Esophagus muscularis mucosa (tissue), 4 donors: ENCODE measurements at regions not wholly inside any gene's neighbourhood (a gene's known extent, or its start where the extent isn't known, plus 50 kb on each side); places are given as distances from the start of the nearest gene placed in this dataset.

Experiments
- EP300 ChIP-seq: sonication (generic); formaldehyde crosslinking; IDR thresholded peaks from one replicate; pipeline ENCODE4 v1.6.1; 2017; ENCODE audit warnings: antibody characterized with exemption
- POLR2AphosphoS5 ChIP-seq, 2 donors: sonication (generic); formaldehyde crosslinking; IDR thresholded peaks; one replicate each; pipeline ENCODE4 v1.6.1; 2017; ENCODE audit warnings: antibody characterized with exemption in 2 of 2
- TF ChIP-seq, protein P1 (sequence below), 3 experiments: fragments of 200-600 bp in 2 of 3; fragments of 450-650 bp in 1 of 3; sonication (generic) in 2 of 3; IDR thresholded peaks; one replicate each; pipeline ENCODE4 v1.5.1; 2017 to 2019; ENCODE audit warnings: antibody characterized with exemption in 3 of 3, mild to moderate bottlenecking in 2 of 3, moderate library complexity in 1 of 3

GRCh38 chr18:78255013-78255412 is 724.6 kb upstream of the SALL3 start:
- TF ChIP-seq, protein P1, sequence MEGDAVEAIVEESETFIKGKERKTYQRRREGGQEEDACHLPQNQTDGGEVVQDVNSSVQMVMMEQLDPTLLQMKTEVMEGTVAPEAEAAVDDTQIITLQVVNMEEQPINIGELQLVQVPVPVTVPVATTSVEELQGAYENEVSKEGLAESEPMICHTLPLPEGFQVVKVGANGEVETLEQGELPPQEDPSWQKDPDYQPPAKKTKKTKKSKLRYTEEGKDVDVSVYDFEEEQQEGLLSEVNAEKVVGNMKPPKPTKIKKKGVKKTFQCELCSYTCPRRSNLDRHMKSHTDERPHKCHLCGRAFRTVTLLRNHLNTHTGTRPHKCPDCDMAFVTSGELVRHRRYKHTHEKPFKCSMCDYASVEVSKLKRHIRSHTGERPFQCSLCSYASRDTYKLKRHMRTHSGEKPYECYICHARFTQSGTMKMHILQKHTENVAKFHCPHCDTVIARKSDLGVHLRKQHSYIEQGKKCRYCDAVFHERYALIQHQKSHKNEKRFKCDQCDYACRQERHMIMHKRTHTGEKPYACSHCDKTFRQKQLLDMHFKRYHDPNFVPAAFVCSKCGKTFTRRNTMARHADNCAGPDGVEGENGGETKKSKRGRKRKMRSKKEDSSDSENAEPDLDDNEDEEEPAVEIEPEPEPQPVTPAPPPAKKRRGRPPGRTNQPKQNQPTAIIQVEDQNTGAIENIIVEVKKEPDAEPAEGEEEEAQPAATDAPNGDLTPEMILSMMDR (IDR thresholded peaks at IDR 0.05) = no peak
- TF ChIP-seq POLR2AphosphoS5 (IDR thresholded peaks at IDR 0.05) (no peak), EP300 (no peak)
